ENCODE measurements at regions not wholly inside any gene's neighbourhood (a gene's known extent, or its start where the extent isn't known, plus 50 kb on each side); places are given as distances from the start of the nearest gene placed in this dataset.

DNA sequence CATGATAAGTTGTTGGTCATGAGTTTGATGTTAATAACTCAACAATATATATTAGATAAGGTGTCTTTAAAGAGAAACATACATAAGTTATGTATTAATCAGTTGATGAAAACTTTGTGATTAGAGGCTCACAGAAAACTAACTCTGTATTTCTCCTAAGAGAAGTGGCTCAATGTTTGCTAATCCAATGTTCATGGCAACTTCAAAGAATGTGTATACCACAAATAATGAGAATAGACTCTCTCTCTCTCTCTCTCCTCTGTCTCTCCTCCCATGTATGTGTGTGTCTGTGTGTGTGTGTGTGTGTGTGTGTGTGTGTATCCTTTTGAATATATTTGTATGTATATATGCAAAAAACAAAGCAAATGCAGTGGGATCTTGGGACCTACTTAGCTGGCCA lies 1304.9 kb downstream of the MRPL39 start:
- no peak for TF ChIP-seq EZH2phosphoT487 (IDR thresholded peaks at IDR 0.05; ENCODE audit: borderline replicate concordance)
- TF ChIP-seq, protein P1, sequence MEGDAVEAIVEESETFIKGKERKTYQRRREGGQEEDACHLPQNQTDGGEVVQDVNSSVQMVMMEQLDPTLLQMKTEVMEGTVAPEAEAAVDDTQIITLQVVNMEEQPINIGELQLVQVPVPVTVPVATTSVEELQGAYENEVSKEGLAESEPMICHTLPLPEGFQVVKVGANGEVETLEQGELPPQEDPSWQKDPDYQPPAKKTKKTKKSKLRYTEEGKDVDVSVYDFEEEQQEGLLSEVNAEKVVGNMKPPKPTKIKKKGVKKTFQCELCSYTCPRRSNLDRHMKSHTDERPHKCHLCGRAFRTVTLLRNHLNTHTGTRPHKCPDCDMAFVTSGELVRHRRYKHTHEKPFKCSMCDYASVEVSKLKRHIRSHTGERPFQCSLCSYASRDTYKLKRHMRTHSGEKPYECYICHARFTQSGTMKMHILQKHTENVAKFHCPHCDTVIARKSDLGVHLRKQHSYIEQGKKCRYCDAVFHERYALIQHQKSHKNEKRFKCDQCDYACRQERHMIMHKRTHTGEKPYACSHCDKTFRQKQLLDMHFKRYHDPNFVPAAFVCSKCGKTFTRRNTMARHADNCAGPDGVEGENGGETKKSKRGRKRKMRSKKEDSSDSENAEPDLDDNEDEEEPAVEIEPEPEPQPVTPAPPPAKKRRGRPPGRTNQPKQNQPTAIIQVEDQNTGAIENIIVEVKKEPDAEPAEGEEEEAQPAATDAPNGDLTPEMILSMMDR (conservative IDR thresholded peaks at IDR 0.05; ENCODE audit: low read length), result no peak
- no peaks in the 10 kb centered on the region for H4K20me1 ChIP-seq (ENCODE audit: insufficient read depth, low read length, poor library complexity, severe bottlenecking)
- no peak overlapping the region for H3K4me2 ChIP-seq (ENCODE audit: low read depth, low read length, poor library complexity, severe bottlenecking)
- H3K79me2 ChIP-seq (ENCODE audit: insufficient read depth, low read length), result no peaks in the 10 kb centered on the region
- no peak overlapping the region for H2AFZ ChIP-seq (ENCODE audit: low read length)
- no peaks in the 10 kb centered on the region for H3F3A ChIP-seq (ENCODE audit: low read depth)
- H3K36me3 ChIP-seq (ENCODE audit: insufficient read depth, low read length), result no peaks in the 10 kb centered on the region
- H3K4me1 ChIP-seq (ENCODE audit: insufficient read depth, low read length, poor library complexity, severe bottlenecking), result no peaks in the 10 kb centered on the region
- H3K9me2 ChIP-seq (replicated peaks; ENCODE audit: low read depth, low read length), result no peaks in the 10 kb centered on the region
- H3K9me3 ChIP-seq (ENCODE audit: insufficient read depth, low read depth, low read length), result no peaks in the 10 kb centered on the region
- no peak overlapping the region for H3K4me3 ChIP-seq (ENCODE audit: low read length, poor library complexity, severe bottlenecking)
- H3K27me3 ChIP-seq (ENCODE audit: insufficient read depth, low read length, poor library complexity, severe bottlenecking), result no peaks in the 10 kb centered on the region
- H3K9ac ChIP-seq (ENCODE audit: low read depth, low read length, poor library complexity, severe bottlenecking), result no peak overlapping the region

DNA sequence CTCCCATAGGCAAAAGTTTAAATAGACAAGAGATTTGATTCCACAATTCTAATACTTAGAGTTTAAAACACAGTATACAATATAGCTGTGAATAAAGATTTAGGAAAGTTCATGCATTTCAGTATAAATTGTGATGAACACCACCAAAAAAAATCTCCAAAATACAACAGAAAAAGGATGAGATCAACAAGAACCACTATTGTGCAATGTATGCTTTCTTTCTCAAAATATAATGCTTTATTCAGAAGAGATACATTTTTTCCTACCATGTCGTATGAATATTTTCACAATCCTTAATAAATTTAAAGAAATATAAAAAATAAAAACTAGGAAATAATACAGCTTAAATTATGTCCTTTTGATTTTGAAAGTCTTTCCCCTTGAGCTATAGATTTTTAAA lies 1309.2 kb downstream of the MRPL39 start:
- H3K9me3 ChIP-seq (ENCODE audit: insufficient read depth, low read depth, low read length), result no peaks in the 10 kb centered on the region
- H3F3A ChIP-seq (ENCODE audit: low read depth), result no peaks in the 10 kb centered on the region
- no peaks in the 10 kb centered on the region for H4K20me1 ChIP-seq (ENCODE audit: insufficient read depth, low read length, poor library complexity, severe bottlenecking)
- no peaks in the 10 kb centered on the region for H3K36me3 ChIP-seq (ENCODE audit: insufficient read depth, low read length)
- no peak overlapping the region for H3K4me2 ChIP-seq (ENCODE audit: low read depth, low read length, poor library complexity, severe bottlenecking)
- no peak overlapping the region for H3K4me3 ChIP-seq (ENCODE audit: low read length, poor library complexity, severe bottlenecking)
- no peak overlapping the region for H3K9ac ChIP-seq (ENCODE audit: low read depth, low read length, poor library complexity, severe bottlenecking)
- no peak overlapping the region for H2AFZ ChIP-seq (ENCODE audit: low read length)
- no peaks in the 10 kb centered on the region for H3K4me1 ChIP-seq (ENCODE audit: insufficient read depth, low read length, poor library complexity, severe bottlenecking)
- H3K79me2 ChIP-seq (ENCODE audit: insufficient read depth, low read length), result no peaks in the 10 kb centered on the region
- no peaks in the 10 kb centered on the region for H3K27me3 ChIP-seq (ENCODE audit: insufficient read depth, low read length, poor library complexity, severe bottlenecking)
- no peak for TF ChIP-seq EZH2phosphoT487 (IDR thresholded peaks at IDR 0.05; ENCODE audit: borderline replicate concordance)
- TF ChIP-seq, protein P1 (conservative IDR thresholded peaks at IDR 0.05; ENCODE audit: low read length), result no peak
- H3K9me2 ChIP-seq (replicated peaks; ENCODE audit: low read depth, low read length), result no peaks in the 10 kb centered on the region

DNA sequence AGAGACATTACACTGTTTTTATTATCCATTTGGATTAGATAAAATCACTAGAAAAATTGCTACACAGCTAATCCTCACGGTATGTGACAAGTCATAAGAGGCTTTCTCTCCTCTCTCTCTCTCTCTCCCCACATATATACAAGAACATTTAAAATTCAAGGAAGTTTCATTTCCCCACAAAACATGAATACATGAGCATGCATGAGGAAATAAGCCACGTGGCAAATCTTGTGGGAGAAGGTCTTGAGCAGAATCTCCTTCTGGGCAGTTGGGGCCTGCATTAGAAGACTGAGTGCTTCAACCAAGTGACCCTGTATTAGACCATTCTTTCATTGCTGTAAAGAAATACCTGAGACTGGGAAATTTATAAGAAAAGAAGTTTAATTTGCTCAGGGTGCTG lies 1313.1 kb downstream of the MRPL39 start:
- Histone ChIP-seq H3F3A (ENCODE audit: low read depth) (no peaks in the 10 kb centered on the region), H2AFZ (ENCODE audit: low read length) (no peak overlapping the region; the same call in 1 of the 2 replicates), H3K4me1 (ENCODE audit: insufficient read depth, low read length, poor library complexity, severe bottlenecking) (peaks cover 13% of the 10 kb centered on the region), H3K4me3 (ENCODE audit: low read length, poor library complexity, severe bottlenecking) (no peak overlapping the region), H3K4me2 (ENCODE audit: low read depth, low read length, poor library complexity, severe bottlenecking) (no peak overlapping the region), H3K9ac (ENCODE audit: low read depth, low read length, poor library complexity, severe bottlenecking) (no peak overlapping the region), H3K27me3 (ENCODE audit: insufficient read depth, low read length, poor library complexity, severe bottlenecking) (no peaks in the 10 kb centered on the region), H3K9me2 (replicated peaks; ENCODE audit: low read depth, low read length) (no peaks in the 10 kb centered on the region), H3K36me3 (ENCODE audit: insufficient read depth, low read length) (no peaks in the 10 kb centered on the region), H3K79me2 (ENCODE audit: insufficient read depth, low read length) (no peaks in the 10 kb centered on the region), H3K9me3 (ENCODE audit: insufficient read depth, low read depth, low read length) (no peaks in the 10 kb centered on the region), H4K20me1 (ENCODE audit: insufficient read depth, low read length, poor library complexity, severe bottlenecking) (no peaks in the 10 kb centered on the region)
- TF ChIP-seq, protein P1 (conservative IDR thresholded peaks at IDR 0.05; ENCODE audit: low read length), result no peak
- no peak for TF ChIP-seq EZH2phosphoT487 (IDR thresholded peaks at IDR 0.05; ENCODE audit: borderline replicate concordance)

Data from Loucy (cell line).